ENCODE measurements at regions not wholly inside any gene's neighbourhood (a gene's known extent, or its start where the extent isn't known, plus 50 kb on each side); places are given as distances from the start of the nearest gene placed in this dataset.

- no peak for DNase-seq (ENCODE audit: low read depth, low spot score)
Observed at GRCh38 chr7:39888171-39888853, 61.7 kb upstream of the CDK13 start.

DNA sequence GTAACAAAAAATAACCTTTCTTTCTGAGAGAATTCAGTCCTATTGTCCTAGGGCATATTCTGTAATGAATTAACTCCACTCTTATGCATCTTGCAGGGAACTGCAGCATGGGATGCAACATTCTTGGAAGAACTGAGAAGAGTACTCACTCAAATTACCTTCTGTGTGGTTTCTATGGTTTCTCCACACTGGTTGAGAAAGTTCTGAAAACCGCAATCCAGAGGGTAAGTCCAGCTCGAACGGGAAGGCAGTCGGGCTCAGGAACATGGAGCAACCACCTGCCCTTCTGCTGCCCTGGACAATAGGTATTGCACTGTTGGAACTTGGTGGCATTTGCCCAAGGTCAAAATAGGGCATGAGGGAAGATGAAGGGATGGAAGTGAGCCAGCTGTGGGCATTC is 59.6 kb upstream of the CDK13 start:
- no peak for DNase-seq (ENCODE audit: low read depth, low spot score)

DNA sequence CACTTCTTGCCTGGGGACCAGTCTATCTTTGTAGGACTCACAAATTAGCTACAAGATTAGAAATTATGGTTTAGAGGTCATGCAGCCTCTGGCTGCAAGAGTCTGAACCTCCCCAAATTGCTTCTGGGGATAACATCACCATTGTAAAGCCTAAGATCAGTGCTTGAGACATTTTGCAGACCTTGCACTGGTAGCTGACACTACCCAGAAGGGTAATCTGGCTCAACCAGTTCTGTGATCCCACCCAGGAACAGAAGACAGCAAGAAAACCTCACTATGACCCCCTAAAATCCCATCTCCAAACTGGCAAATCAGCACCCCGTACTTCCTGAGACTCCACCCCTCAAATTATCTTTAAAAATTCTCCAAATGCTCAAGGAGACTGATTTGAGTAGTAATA is 58.2 kb upstream of the CDK13 start:
- no peak for DNase-seq (ENCODE audit: low read depth, low spot score)

GRCh38 chr7:39892361-39892760 is 57.7 kb upstream of the CDK13 start:
- DNase-seq (ENCODE audit: low read depth, low spot score), result no peak

DNA sequence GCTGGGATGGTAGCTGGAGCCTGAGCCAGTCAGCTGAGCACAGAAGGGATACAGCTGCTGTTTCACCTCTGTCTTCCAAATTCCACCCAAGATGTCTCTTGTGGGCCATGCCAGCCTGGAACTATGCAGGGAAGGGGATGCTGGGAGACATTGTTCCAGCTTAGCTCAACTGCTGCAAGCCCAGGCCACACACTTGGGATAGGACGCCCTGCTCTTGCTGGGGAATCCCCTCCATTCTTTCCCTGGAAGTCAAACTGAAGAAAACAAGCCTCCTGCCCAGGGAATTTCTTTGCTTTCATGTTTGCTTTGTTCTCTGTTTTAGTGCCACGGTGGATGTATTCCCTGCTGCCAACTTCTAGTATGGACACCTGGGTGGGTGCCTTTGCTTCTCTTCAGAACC is 55.2 kb upstream of the CDK13 start:
- no peak for DNase-seq (ENCODE audit: low read depth, low spot score)

GRCh38 chr7:39896840-39897239 is 53.2 kb upstream of the CDK13 start:
- DNase-seq (ENCODE audit: low read depth, low spot score), result no peak

DNA sequence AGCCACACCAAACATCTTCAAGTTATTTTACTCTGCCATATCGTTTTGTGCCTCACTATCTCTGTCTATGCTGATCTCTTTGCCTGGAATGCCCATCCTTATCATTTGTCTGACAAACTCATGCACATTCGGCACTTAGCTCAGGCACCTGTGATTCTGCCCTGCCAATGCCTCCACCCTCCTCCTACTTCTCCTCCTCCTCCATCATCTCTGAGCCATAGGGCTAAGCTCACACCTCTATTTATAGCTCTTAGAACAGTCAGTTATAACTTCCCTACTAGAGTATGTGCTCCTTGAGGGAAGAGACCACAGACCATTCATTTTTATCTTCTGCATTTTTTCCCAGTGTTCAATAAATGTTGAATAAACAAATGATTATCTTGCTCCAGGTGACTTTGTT is 51.2 kb upstream of the CDK13 start:
- no peak for DNase-seq (ENCODE audit: low read depth, low spot score)
